Daoy (cell line): ENCODE measurements at regions not wholly inside any gene's neighbourhood (a gene's known extent, or its start where the extent isn't known, plus 50 kb on each side); places are given as distances from the start of the nearest gene placed in this dataset.

Source experiments
- DNase-seq: peaks from one replicate; pipeline ENCODE4 v3.0.0-alpha.2; 2015; ENCODE audit warnings: low read depth

GRCh38 chr6:225907-226306, 66.4 kb upstream of the DUSP22 start:
- DNase-seq: no peak

GRCh38 chr6:226516-227073, 65.7 kb upstream of the DUSP22 start:
- DNase-seq: no peak

- DNase-seq: no peak
These were observed 65.1 kb upstream of the DUSP22 start for GRCh38 chr6:227074-227782.

GRCh38 chr6:227812-228338, 64.4 kb upstream of the DUSP22 start:
- no peak for DNase-seq

- no peak for DNase-seq
These were observed 63.2 kb upstream of the DUSP22 start for GRCh38 chr6:228881-229651.

GRCh38 chr6:231779-232178, 60.5 kb upstream of the DUSP22 start:
- no peak for DNase-seq

- DNase-seq: no peak
These were observed 59.2 kb upstream of the DUSP22 start for GRCh38 chr6:232982-233640.

GRCh38 chr6:234706-235372, 57.4 kb upstream of the DUSP22 start:
- no peak for DNase-seq

GRCh38 chr6:235763-236360, 56.4 kb upstream of the DUSP22 start:
- DNase-seq: peak; percentile 69

GRCh38 chr6:236519-236918, 55.8 kb upstream of the DUSP22 start:
- DNase-seq: no peak

GRCh38 chr6:240151-240550, 52.1 kb upstream of the DUSP22 start:
- DNase-seq: no peak

GRCh38 chr6:241336-241865, 50.9 kb upstream of the DUSP22 start:
- DNase-seq: no peak
